Muscle of leg (tissue), 3 donors: ENCODE measurements at regions not wholly inside any gene's neighbourhood (a gene's known extent, or its start where the extent isn't known, plus 50 kb on each side); places are given as distances from the start of the nearest gene placed in this dataset.

Source experiments
- DNase-seq: peaks from one replicate; pipeline ENCODE4 v3.0.0; 2013
- H3K27ac ChIP-seq: one replicate; pipeline ENCODE4 v1.5.1; 2013; ENCODE audit warnings: mild to moderate bottlenecking, low read length, control low read depth
- H3K27me3 ChIP-seq: one replicate; pipeline ENCODE4 v1.6.1; 2013; ENCODE audit warnings: low read length; ENCODE audit not compliant: control insufficient read depth, insufficient read depth
- H3K36me3 ChIP-seq: one replicate; pipeline ENCODE4 v1.6.1; 2013; ENCODE audit warnings: low read length; ENCODE audit not compliant: control insufficient read depth, insufficient read depth
- H3K4me1 ChIP-seq: one replicate; pipeline ENCODE4 v1.6.1; 2013; ENCODE audit warnings: low read length; ENCODE audit not compliant: control insufficient read depth, insufficient read depth
- H3K4me3 ChIP-seq: one replicate; pipeline ENCODE4 v1.5.1; 2013; ENCODE audit warnings: low read length, control low read depth
- H3K9me3 ChIP-seq: replicated peaks from 2 replicates; pipeline ENCODE4 v1.6.1; 2013; ENCODE audit warnings: low read depth, low read length; ENCODE audit not compliant: control insufficient read depth
- WGBS: methylation state at CpG from one replicate; pipeline ENCODE4 v1.1.5; 2013; ENCODE audit warnings: missing lambda C conversion rate; ENCODE audit not compliant: insufficient coverage; 5-methylcytosine and 5-hydroxymethylcytosine counted together

DNA sequence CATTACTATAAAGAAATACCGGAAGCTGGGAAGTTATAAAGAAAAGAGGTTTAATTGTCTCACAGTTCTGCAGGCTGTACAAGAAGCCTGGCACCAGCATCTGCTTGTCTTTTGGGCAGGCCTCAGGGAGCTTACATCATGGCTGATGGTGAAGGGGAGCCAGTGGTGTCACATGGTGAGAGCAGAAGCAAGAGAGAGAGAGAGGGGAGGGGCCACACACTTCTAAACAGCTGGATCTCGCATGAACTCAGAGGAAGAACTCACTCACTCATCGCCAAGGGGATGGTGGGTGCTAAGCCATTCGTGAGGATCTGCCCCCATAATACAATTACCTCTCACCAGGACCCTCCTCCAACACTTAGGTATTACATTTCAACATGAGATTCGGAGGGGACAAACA lies 51.8 kb upstream of the ANKRD34C start:
- no peaks in the 10 kb centered on the region for H3K36me3 ChIP-seq
- no peak for DNase-seq
- no peak overlapping the region for H3K27ac ChIP-seq

DNA sequence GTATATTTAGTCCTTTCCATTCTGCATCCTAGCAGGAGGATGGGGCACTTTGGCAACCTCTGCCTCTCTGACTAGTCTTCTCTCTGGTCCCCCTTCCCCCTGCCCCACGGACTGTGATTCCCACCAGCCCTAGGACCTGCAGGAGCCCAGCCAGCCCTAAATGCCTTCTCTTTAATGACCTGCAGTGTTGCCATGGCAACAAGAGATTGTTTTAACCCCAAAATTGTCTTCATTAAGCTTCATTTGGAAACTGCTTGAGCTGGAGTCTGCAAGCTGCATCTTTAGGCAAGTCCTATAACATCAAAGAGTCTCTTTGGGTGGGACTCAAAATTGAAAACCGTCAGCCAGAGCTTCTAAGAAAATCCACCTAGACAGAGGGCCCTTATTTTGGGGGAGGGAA lies 59.7 kb upstream of the ANKRD34C start:
- H3K4me1 ChIP-seq, result no peaks in the 10 kb centered on the region
- H3K36me3 ChIP-seq, result no peaks in the 10 kb centered on the region
- H3K4me3 ChIP-seq, result no peak overlapping the region
- H3K9me3 ChIP-seq, result no peaks in the 10 kb centered on the region
- H3K27ac ChIP-seq, result no peak overlapping the region
- DNase-seq, result no peak
- H3K27me3 ChIP-seq, result peaks cover 2% of the 10 kb centered on the region
- 0% methylated on average over 1 of the region's 2 CpGs for WGBS

More for the DNA sequence above, 51.8 kb upstream of the ANKRD34C start:
- peaks cover 4% of the 10 kb centered on the region for H3K9me3 ChIP-seq
- H3K27me3 ChIP-seq, result peaks cover 4% of the 10 kb centered on the region
- 67% methylated on average over 1 of the region's 5 CpGs for WGBS
- no peak overlapping the region for H3K4me3 ChIP-seq
- H3K4me1 ChIP-seq, result no peaks in the 10 kb centered on the region

DNA sequence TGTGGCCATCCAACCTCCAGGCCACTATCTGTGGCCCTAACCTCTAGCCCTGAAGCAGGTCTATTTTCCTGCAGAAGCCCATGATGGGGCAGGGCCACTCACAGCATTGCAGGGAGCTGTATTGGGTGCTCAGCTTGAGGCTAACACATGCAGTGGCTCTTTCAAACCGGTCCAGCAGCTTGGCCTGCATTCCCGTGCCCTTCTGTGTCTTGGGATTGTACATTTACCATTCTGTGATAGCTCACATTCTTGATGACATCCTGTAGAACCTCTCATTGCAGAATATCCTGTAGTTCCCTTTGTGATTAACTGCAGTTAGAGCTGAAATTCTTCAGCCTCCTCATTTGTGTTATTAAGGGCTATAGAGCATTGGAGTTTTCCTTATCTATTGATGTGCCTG lies 60.8 kb upstream of the ANKRD34C start:
- 55% methylated on average over 2 of the region's 2 CpGs for WGBS
- DNase-seq, result no peak

DNA sequence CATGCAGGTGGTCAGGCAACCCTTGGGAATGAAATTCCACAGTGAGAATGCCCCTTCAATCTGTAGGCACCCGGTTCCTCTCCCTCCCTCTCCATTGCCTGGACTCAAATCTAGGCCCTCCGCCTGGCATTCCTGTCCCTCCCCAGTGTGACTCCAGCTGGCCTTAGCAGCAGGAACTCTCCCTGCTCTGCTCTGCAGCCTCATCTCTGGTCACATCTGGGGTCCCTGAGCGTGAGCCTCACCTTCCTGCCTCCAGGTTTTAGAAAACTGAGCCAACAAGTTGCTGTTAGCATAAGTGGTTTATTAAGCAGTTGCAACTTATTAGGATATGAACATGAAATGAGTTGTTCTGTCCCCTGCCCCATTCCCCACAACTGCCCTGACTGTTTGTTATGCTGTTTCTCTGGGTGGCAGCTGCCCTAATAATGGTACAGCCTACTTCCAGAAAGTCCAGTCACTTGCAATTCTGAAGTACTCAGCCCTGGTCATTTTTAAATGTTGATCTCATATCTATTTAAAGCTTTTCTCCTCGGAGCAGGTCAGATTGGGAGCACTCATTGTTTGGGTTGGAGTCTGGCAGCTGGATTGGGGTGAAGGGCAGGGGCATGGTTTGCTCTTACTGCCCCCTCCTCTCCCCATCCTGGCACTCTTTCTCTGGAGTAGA lies 63.0 kb upstream of the ANKRD34C start:
- no peak for DNase-seq
- no peaks in the 10 kb centered on the region for H3K36me3 ChIP-seq
- 76% methylated on average over 2 of the region's 4 CpGs for WGBS
- peaks cover 2% of the 10 kb centered on the region for H3K9me3 ChIP-seq
- no peaks in the 10 kb centered on the region for H3K4me1 ChIP-seq
- no peak overlapping the region for H3K27ac ChIP-seq
- H3K27me3 ChIP-seq, result peaks cover 6% of the 10 kb centered on the region
- no peak overlapping the region for H3K4me3 ChIP-seq

More for the DNA sequence above, 60.8 kb upstream of the ANKRD34C start:
- Histone ChIP-seq H3K36me3 (no peaks in the 10 kb centered on the region), H3K9me3 (peaks cover 2% of the 10 kb centered on the region), H3K4me1 (no peaks in the 10 kb centered on the region), H3K27me3 (peaks cover 2% of the 10 kb centered on the region), H3K4me3 (no peak overlapping the region), H3K27ac (no peak overlapping the region)

DNA sequence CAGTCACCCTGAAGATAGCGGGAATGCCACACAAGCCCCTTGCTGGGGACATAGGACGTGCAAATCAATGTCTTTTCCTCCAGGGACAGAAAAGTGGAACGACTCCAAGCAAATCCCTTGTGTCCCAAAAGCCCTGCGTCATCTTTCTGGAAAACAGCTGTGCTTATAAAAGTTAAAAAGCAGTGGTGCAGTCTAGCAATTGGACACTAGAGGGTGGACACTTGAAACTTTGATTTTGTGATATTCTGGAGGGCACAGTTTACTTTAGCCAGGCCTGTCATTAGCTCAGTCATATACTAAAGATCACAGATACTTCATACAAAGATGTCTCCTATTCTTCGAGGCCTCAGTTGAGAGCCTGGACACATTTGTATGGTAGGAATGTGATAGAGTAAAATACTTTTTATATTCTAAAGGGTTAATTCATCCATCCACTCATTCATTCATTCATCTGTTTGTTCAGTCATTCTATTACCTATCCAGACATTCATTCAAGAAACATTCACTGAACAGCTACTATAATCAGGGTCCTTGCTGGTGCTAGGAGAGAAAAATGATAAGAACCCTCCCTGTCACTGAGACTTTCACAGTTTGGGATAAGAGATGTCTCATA lies 63.8 kb upstream of the ANKRD34C start:
- 34% methylated on average over 3 of the region's 5 CpGs for WGBS
- H3K4me1 ChIP-seq, result no peaks in the 10 kb centered on the region
- H3K9me3 ChIP-seq, result peaks cover 2% of the 10 kb centered on the region
- no peak overlapping the region for H3K27ac ChIP-seq
- peak; percentile 17 for DNase-seq
- H3K36me3 ChIP-seq, result no peaks in the 10 kb centered on the region
- H3K27me3 ChIP-seq, result peaks cover 7% of the 10 kb centered on the region
- no peak overlapping the region for H3K4me3 ChIP-seq

DNA sequence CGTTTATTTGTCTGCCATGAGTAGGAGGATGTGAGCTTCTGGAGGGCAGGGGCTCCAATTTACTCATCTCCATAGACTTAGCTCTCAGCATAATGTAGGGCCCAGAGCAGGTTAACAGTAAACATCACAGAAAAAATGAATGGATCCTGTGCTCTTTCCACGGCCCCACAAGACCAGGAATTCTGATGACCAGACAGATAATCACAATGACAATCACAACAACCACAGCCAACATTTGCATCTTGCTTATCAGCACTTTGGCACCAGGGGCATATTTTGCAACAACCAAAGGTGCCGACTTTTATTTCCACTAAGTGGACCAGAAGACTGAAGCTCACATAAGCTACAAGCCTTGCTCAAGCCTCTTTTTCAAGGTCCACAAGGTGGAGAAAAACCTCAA lies 68.9 kb upstream of the ANKRD34C start:
- peaks cover 2% of the 10 kb centered on the region for H3K9me3 ChIP-seq
- 78% methylated on average over 2 of the region's 3 CpGs for WGBS
- H3K36me3 ChIP-seq, result no peaks in the 10 kb centered on the region
- no peaks in the 10 kb centered on the region for H3K4me1 ChIP-seq
- H3K27me3 ChIP-seq, result peaks cover 31% of the 10 kb centered on the region
- no peak overlapping the region for H3K27ac ChIP-seq
- no peak for DNase-seq
- H3K4me3 ChIP-seq, result no peak overlapping the region

DNA sequence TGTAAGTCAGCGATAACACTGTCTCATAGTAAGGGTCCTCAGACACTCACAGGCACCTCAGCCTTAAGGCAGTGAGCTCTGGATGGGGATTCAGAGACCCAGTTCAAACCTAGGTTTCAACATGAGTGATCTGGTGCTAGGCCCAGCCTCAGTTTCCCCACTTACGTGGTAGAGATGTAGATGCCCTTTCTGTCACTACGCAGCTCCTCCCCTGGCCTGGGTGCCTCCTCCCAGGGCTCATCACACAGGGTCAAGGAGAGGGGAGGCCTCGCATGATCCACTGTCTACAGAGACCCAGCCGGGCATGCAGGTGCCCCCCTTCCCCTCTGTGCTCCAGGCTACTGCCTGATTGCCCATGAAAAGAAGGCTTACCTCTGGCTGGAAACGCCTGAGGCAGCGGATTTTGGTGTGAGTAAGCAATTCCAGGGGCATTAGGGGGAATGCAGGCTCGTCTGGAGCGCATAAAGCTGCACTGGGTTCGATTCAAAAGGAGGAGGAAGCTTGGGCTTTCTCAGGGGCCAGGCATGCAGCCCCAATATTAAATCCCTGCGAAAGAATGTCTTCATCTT lies 69.8 kb upstream of the ANKRD34C start:
- Histone ChIP-seq H3K4me3 (no peak overlapping the region), H3K4me1 (no peaks in the 10 kb centered on the region), H3K36me3 (no peaks in the 10 kb centered on the region), H3K27ac (no peak overlapping the region), H3K9me3 (peaks cover 2% of the 10 kb centered on the region), H3K27me3 (peaks cover 36% of the 10 kb centered on the region)
- 66% methylated on average over 7 of the region's 11 CpGs for WGBS
- no peak for DNase-seq

DNA sequence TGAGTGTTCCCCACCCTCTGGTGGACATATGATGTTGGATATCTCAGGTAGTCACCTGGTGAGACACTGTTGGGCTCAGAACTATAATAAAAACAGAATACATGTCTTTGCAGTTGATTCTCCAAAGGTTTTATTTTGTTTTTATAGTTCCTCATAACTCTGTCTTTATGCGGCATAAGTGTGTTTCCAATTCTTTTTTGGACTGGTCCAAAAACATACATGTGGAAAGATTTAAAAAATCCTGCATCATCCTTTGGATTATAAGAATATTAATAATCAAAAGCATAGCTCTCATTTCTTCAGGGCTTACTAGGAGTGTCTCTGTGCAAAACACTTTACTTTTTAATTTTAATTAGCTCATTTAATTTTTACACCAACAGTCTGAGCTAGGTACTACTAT lies 71.0 kb upstream of the ANKRD34C start:
- no peaks in the 10 kb centered on the region for H3K9me3 ChIP-seq
- no peak overlapping the region for H3K4me3 ChIP-seq
- H3K27ac ChIP-seq, result no peak overlapping the region
- peaks cover 42% of the 10 kb centered on the region for H3K27me3 ChIP-seq
- H3K4me1 ChIP-seq, result no peaks in the 10 kb centered on the region
- WGBS, result no CpG with 5 or more reads among the region's 1 CpG
- no peaks in the 10 kb centered on the region for H3K36me3 ChIP-seq
- peak; percentile 65 for DNase-seq

DNA sequence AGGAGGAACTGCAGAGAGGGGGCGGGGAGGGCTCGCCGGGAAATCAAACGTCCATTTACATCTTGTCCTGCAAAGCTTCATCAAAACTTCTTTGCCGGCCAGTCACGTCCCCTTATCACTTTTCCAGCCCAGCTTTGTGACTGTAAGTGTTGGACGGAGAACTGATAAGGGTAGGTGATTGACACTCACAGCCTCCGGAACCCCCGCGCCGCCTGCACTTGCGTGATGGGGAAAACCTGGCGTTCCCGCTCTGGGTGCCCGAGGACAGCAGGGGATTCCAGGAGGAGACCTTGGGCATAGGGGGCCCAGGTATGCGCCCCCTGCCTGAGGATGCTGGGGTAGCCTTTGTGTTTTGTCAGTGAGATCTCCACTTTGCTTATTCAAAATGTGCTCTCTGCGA lies 72.8 kb upstream of the ANKRD34C start:
- H3K4me1 ChIP-seq, result no peaks in the 10 kb centered on the region
- DNase-seq, result no peak
- no peaks in the 10 kb centered on the region for H3K9me3 ChIP-seq
- no peak overlapping the region for H3K27ac ChIP-seq
- H3K27me3 ChIP-seq, result peaks cover 53% of the 10 kb centered on the region
- no peaks in the 10 kb centered on the region for H3K36me3 ChIP-seq
- WGBS, result 0% methylated on average over 9 of the region's 17 CpGs
- no peak overlapping the region for H3K4me3 ChIP-seq

DNA sequence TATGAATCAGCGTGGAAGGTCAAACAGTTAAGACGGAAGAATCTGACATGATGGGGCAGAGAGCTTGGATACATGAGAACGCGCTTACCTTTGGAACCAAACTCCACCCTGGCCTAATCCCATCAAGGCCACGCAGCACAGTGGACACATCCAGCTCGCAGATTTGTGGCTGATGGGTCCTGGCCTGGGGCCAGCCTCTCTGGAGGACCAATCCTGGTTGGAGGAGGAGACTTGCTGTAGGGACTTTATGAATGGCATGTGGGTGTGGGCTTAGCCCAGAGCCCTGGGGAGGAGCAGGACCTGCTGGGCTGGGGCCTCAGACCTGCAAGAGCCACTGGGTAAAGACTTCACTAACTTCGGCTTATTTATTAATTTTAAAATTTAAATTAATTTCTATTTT lies 73.4 kb upstream of the ANKRD34C start:
- Histone ChIP-seq H3K36me3 (no peaks in the 10 kb centered on the region), H3K4me3 (no peak overlapping the region), H3K9me3 (no peaks in the 10 kb centered on the region), H3K27ac (no peak overlapping the region), H3K4me1 (no peaks in the 10 kb centered on the region), H3K27me3 (peaks cover 52% of the 10 kb centered on the region)
- DNase-seq, result no peak
- WGBS, result 54% methylated on average over 2 of the region's 7 CpGs
